Motor neuron (in vitro differentiated cells): ENCODE measurements at regions not wholly inside any gene's neighbourhood (a gene's known extent, or its start where the extent isn't known, plus 50 kb on each side); places are given as distances from the start of the nearest gene placed in this dataset.
A peak's percentile ranks its signal among the peaks of the same experiment; 100 is the strongest.
"Not testable (repeated sequence)": the region's sequence is repeated elsewhere in the genome, so short reads cannot be mapped to it uniquely, and the experiment has no call there.

Experiments used
- ATAC-seq, 8 experiments: fragments of 200-7000 bp; cut with Tn5 transposase; replicated peaks in 6 of 8; 2 replicates each; pipeline ENCODE4 v1.8.0; 2021; ENCODE audit warnings: mild to moderate bottlenecking in 8 of 8, moderate library complexity in 8 of 8
- H3K27ac ChIP-seq, 2 donors: fragments of 250-450 bp; sonication (Bioruptor Pico); 2 replicates each; pipeline ENCODE4 v1.9.0; 2021; ENCODE audit warnings: antibody characterized with exemption in 2 of 2, mild to moderate bottlenecking in 2 of 2, moderate library complexity in 1 of 2
- H3K4me1 ChIP-seq, 2 donors: fragments of 250-450 bp; sonication (Bioruptor Pico); replicated peaks in 1 of 2; 2 replicates each; pipeline ENCODE4 v1.6.1; 2021; ENCODE audit warnings: antibody characterized with exemption in 2 of 2, mild to moderate bottlenecking in 2 of 2, moderate library complexity in 1 of 2
- H3K4me3 ChIP-seq, 5 donors: fragments of 250-450 bp; sonication (Bioruptor Pico); 2 replicates each; pipeline ENCODE4 v1.9.0; 2021; ENCODE audit warnings: antibody characterized with exemption in 5 of 5, mild to moderate bottlenecking in 5 of 5, moderate library complexity in 4 of 5
- WGBS, 10 experiments: fragments of 450-650 bp; shearing (Covaris generic); methylation state at CpG; one replicate each; pipeline ENCODE4 v1.0.0; 2022; 5-methylcytosine and 5-hydroxymethylcytosine counted together
- in situ Hi-C, 9 experiments: fragments of 400-800 bp; cut with MboI; loops; one replicate each; pipeline ENCODE4 v1.15.0; 2021; ENCODE audit warnings: low sequenced_read_pairs in 9 of 9, low pct_unique_long_range_greater_than_20kb in 2 of 9; ENCODE audit not compliant: unreplicated experiment in 9 of 9

- ATAC-seq = peak; percentile 41 to 91 (median 81)
- no peak overlapping the region for H3K27ac ChIP-seq
- in situ Hi-C loops = no loop called here
- H3K4me1 ChIP-seq = peaks cover 22 to 26% of the 10 kb centered on the region in 2 donors
- no peak overlapping the region for H3K4me3 ChIP-seq
- 11 to 56% (median 31%) methylated on average over 2 to 11 of the region's 11 CpGs for WGBS, 10 experiments
Measured at GRCh38 chr14:56005191-56006053, 112.8 kb upstream of the PELI2 start.

DNA sequence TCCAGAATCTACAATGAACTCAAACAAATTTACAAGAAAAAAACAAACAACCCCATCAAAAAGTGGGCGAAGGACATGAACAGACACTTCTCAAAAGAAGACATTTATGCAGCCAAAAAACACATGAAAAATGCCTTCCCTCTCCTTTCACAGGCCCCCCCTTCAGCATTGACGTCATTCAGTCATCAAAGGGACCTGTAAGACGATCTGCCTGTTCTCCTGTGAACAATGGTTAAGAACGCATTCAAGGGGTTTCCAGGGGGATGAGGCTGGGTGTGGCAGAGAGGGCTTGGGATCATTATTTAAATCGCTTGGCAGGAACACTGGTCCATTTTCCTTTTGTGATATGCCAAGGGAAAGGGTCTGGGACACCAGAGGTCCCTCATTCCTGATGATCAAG lies 110.7 kb upstream of the PELI2 start:
- WGBS, 10 experiments = 29 to 67% (median 33%) methylated on average over 2 to 4 of the region's 5 CpGs; no CpG with 5 or more reads in 7 of the 10 experiments
- H3K4me3 ChIP-seq, in situ Hi-C loops, H3K27ac ChIP-seq: not testable (repeated sequence)
- peaks cover 18 to 26% of the 10 kb centered on the region in 2 donors for H3K4me1 ChIP-seq
- ATAC-seq = peak in 2 of 8 experiments; percentile 23 to 43

- H3K27ac ChIP-seq = no peak overlapping the region
- peaks cover 18 to 19% of the 10 kb centered on the region in 2 donors for H3K4me1 ChIP-seq
- in situ Hi-C loops = no loop called here
- no peak overlapping the region for H3K4me3 ChIP-seq
- 0 to 100% (median 71%) methylated on average over 1 of the region's 1 CpG; no CpG with 5 or more reads in 1 of the 10 experiments for WGBS, 10 experiments
- ATAC-seq = no peak
Measured at GRCh38 chr14:56008150-56008549, 110.1 kb upstream of the PELI2 start.

DNA sequence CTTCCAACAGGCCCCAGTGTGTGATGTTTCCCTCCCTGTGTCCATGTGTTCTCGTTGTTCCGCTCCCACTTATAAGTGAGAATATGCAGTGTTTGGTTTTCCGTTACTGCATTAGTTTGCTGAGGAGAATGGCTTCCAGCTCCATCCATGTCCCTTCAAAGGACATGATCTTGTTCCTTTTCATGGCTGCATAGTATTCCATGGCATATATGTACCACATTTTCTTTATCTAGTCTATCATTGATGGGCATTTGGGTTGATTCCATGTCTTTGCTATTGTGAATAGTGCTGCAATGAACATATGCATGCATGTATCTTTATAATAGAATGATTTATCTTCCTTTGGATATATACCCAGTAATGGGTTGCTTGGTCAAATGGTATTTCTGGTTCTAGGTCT lies 109.5 kb upstream of the PELI2 start:
- ATAC-seq, in situ Hi-C loops, H3K4me3 ChIP-seq, H3K27ac ChIP-seq: not testable (repeated sequence)
- 76 to 100% (median 95%) methylated on average over 1 to 3 of the region's 3 CpGs; no CpG with 5 or more reads in 2 of the 10 experiments for whole genome bisulfite sequencing, 10 experiments
- peaks cover 18% of the 10 kb centered on the region in 2 donors for H3K4me1 ChIP-seq

GRCh38 chr14:56023661-56024081 lies 94.5 kb upstream of the PELI2 start:
- WGBS, 10 experiments = 0 to 60% (median 39%) methylated on average over 1 to 2 of the region's 2 CpGs; no CpG with 5 or more reads in 4 of the 10 experiments
- Histone ChIP-seq H3K27ac (no peak overlapping the region), H3K4me3 (no peak overlapping the region), H3K4me1 (peaks cover 5 to 16% of the 10 kb centered on the region in 2 donors)
- in situ Hi-C loops = no loop called here
- ATAC-seq = peak in 5 of 8 experiments; percentile 30 to 72 (median 38)

- Histone ChIP-seq H3K27ac (no peak overlapping the region), H3K4me1 (peaks cover 5 to 16% of the 10 kb centered on the region in 2 donors), H3K4me3 (no peak overlapping the region)
- in situ Hi-C loops = no loop called here
- 0 to 82% (median 78%) methylated on average over 1 to 3 of the region's 3 CpGs; no CpG with 5 or more reads in 2 of the 10 experiments for WGBS, 10 experiments
- no peak for ATAC-seq
Measured at GRCh38 chr14:56025191-56025590, 93.0 kb upstream of the PELI2 start.

DNA sequence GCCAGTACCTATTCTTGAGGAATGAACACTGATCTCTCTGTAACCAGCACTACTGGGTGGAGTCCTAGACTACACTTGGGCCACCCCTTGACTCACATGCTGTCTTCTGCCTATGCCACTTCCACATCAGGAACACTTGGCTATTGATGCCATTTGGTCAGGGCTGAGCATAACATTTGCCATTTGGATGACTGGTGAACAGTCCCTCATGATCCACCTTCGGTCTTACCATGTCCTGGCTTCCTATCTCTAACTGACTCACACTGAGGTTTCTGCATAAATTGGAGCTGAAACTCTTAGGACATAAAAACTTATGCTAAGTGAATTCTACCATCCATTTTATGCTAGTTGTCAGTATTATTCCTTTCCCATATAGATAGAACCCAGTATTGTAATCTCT lies 91.7 kb upstream of the PELI2 start:
- peaks cover 5 to 16% of the 10 kb centered on the region in 2 donors for H3K4me1 ChIP-seq

GRCh38 chr14:56027421-56027820 lies 90.8 kb upstream of the PELI2 start:
- in situ Hi-C loops = no loop called here
- peak in 3 of 8 experiments; percentile 32 to 65 (median 47) for ATAC-seq
- WGBS, 10 experiments = 60 to 100% (median 93%) methylated on average over 1 of the region's 1 CpG; no CpG with 5 or more reads in 2 of the 10 experiments
- no peak overlapping the region for H3K4me3 ChIP-seq
- H3K4me1 ChIP-seq = peaks cover 5 to 16% of the 10 kb centered on the region in 2 donors
- H3K27ac ChIP-seq = no peak overlapping the region

More for the DNA sequence above, 91.7 kb upstream of the PELI2 start:
- in situ Hi-C loops = no loop called here
- peak in 2 of 8 experiments; percentile 44 to 50 for ATAC-seq
- Histone ChIP-seq H3K4me3 (no peak overlapping the region), H3K27ac (no peak overlapping the region)
- WGBS, 10 experiments = 13 to 50% (median 27%) methylated on average over 1 of the region's 1 CpG; no CpG with 5 or more reads in 6 of the 10 experiments

GRCh38 chr14:56027916-56028712 lies 90.1 kb upstream of the PELI2 start:
- in situ Hi-C loops = no loop called here
- no peak overlapping the region for H3K4me3 ChIP-seq
- H3K4me1 ChIP-seq = peaks cover 5 to 15% of the 10 kb centered on the region in 2 donors
- no peak overlapping the region for H3K27ac ChIP-seq
- ATAC-seq = peak in 7 of 8 experiments; percentile 13 to 59 (median 29)
- 12 to 67% (median 63%) methylated on average over 1 to 2 of the region's 2 CpGs; no CpG with 5 or more reads in 5 of the 10 experiments for WGBS, 10 experiments

DNA sequence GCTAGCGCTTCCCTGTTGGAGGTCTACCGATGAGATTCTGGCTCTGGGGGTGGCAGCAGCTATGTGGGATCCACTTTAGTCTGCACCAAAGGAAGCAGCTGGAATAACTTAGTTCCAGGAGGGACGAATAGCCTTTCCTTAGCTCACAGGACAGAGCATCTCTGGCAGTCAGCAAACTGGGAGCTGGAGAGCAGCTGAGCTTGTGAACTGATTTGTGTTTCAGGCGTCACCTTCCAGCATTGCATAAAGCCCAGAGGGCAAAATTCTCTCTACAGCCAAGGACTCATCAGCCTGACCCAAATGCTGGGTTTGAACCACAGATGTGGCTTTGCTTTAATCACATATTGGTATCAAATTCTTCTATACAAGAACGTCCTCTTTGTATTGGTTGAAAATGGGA lies 81.9 kb upstream of the PELI2 start:
- ATAC-seq = peak in 3 of 8 experiments; percentile 88 to 100 (median 100)
- Histone ChIP-seq H3K4me1 (no peaks in the 10 kb centered on the region), H3K4me3 (no peak overlapping the region), H3K27ac (no peak overlapping the region)
- in situ Hi-C loops = no loop called here
- WGBS, 10 experiments = 40 to 100% (median 83%) methylated on average over 1 to 5 of the region's 5 CpGs; no CpG with 5 or more reads in 4 of the 10 experiments

GRCh38 chr14:56040121-56040520 lies 78.1 kb upstream of the PELI2 start:
- 0 to 100% (median 82%) methylated on average over 2 of the region's 2 CpGs; no CpG with 5 or more reads in 1 of the 10 experiments for WGBS, 10 experiments

GRCh38 chr14:56044196-56044595 lies 74.0 kb upstream of the PELI2 start:
- in situ Hi-C loops = no loop called here
- no peak overlapping the region for H3K27ac ChIP-seq
- H3K4me1 ChIP-seq = no peaks in the 10 kb centered on the region
- ATAC-seq = no peak
- no peak overlapping the region for H3K4me3 ChIP-seq
- WGBS, 10 experiments = 58 to 100% (median 82%) methylated on average over 1 to 2 of the region's 2 CpGs; no CpG with 5 or more reads in 2 of the 10 experiments

More at GRCh38 chr14:56040121-56040520, 78.1 kb upstream of the PELI2 start:
- Histone ChIP-seq H3K4me1 (no peaks in the 10 kb centered on the region), H3K4me3 (no peak overlapping the region), H3K27ac (no peak overlapping the region)
- in situ Hi-C loops = no loop called here
- ATAC-seq = no peak

DNA sequence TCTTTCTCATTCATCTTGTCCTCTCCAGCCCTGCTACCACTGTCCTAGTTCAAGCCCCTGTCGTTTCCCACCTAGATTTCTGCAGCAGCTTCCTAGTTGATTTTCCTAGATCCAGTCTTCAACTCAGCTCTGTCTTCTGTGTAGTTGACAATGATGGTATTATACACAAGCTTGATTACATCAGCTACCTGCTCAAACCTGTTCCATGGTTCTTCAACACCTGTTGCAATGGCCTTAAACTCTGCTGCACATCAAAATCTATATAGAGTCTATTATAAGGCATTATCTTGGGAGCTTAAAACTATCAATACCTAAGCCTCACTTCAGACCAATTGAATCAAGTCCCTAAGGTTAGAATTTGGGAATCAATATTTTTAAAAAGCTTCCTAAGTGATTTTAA lies 71.7 kb upstream of the PELI2 start:
- Histone ChIP-seq H3K4me3 (no peak overlapping the region), H3K27ac (no peak overlapping the region), H3K4me1 (no peaks in the 10 kb centered on the region)
- in situ Hi-C loops = no loop called here
- no peak for ATAC-seq
- 14 to 100% (median 83%) methylated on average over 1 of the region's 1 CpG; no CpG with 5 or more reads in 5 of the 10 experiments for WGBS, 10 experiments
